Calu3 (cell line): ENCODE measurements at regions not wholly inside any gene's neighbourhood (a gene's known extent, or its start where the extent isn't known, plus 50 kb on each side); places are given as distances from the start of the nearest gene placed in this dataset.

Experiments
- BruUV-seq: library from RNA; stranded (reverse); fragments of 400-500 nt; replicated peaks from 2 replicates; lab custom pipeline; 2021; lab: Mats Ljungman, UMichigan
- CTCF ChIA-PET: fragments of 300-600 bp; sonication (Branson Sonifier 250); formaldehyde crosslinking; loops from one replicate; lab custom pipeline; 2022; ENCODE audit warnings: antibody characterized with exemption; lab: Charles Lee
- DNase-seq: peaks from one replicate; pipeline ENCODE4 v3.0.0; 2022
- H3K27ac Mint-ChIP-seq: one replicate; pipeline ENCODE4 v1.8.0; 2022; ENCODE audit warnings: mixed read lengths; ENCODE audit not compliant: unreplicated experiment
- H3K27me3 Mint-ChIP-seq: one replicate; pipeline ENCODE4 v1.8.0; 2022; ENCODE audit warnings: mixed read lengths; ENCODE audit not compliant: unreplicated experiment
- H3K36me3 Mint-ChIP-seq: one replicate; pipeline ENCODE4 v1.8.0; 2022; ENCODE audit warnings: mild to moderate bottlenecking, moderate library complexity, mixed read lengths; ENCODE audit not compliant: insufficient read depth, unreplicated experiment
- H3K4me1 Mint-ChIP-seq: one replicate; pipeline ENCODE4 v1.8.0; 2022; ENCODE audit warnings: mild to moderate bottlenecking, low read depth, mixed read lengths; ENCODE audit not compliant: unreplicated experiment
- H3K4me3 Mint-ChIP-seq: one replicate; pipeline ENCODE4 v1.8.0; 2022; ENCODE audit warnings: mild to moderate bottlenecking, low read depth, moderate library complexity, mixed read lengths; ENCODE audit not compliant: unreplicated experiment
- H3K9me3 Mint-ChIP-seq: one replicate; pipeline ENCODE4 v1.8.0; 2022; ENCODE audit warnings: low read depth, mixed read lengths; ENCODE audit not compliant: unreplicated experiment
- intact Hi-C: fragments of 100-400 bp; cut with micrococcal nuclease; formaldehyde crosslinking; loops from one replicate; pipeline ENCODE4 v1.10.0; 2022; ENCODE audit not compliant: unreplicated experiment
- TF ChIP-seq, protein P1 (sequence below): fragments of 200-600 bp; IDR thresholded peaks from one replicate; pipeline ENCODE4 v1.8.0; 2022; ENCODE audit warnings: antibody characterized with exemption; ENCODE audit not compliant: unreplicated experiment

DNA sequence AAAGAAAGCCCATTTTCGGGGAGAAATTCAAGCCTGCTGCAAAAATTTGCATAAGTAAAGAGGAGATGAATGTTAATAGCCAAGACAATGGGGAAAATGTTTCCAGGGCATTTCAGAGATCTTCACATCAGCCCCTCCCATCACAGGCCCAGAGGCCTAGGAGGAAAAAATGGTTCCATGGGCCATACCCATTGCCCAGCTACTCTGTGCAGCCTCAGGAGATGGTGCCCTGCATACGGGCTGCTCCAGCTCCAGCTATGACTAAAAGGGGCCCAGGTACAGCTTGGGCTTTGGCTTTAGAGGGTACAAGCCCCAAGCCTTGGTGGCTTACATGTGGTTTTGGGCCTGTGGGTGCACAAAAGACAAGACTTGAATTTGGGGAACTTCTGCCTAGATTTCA lies 168.0 kb upstream of the DIPK2B start:
- no TSS peak for BruUV-seq
- Mint-ChIP-seq H3K27ac (no peak overlapping the region), H3K4me1 (no peaks in the 10 kb centered on the region), H3K36me3 (no peaks in the 10 kb centered on the region), H3K9me3 (peaks cover 8% of the 10 kb centered on the region), H3K27me3 (no peaks in the 10 kb centered on the region), H3K4me3 (no peak overlapping the region)
- no peak for DNase-seq
- CTCF ChIA-PET = no interaction called here
- intact Hi-C loops = no loop called here
- TF ChIP-seq, protein P1, sequence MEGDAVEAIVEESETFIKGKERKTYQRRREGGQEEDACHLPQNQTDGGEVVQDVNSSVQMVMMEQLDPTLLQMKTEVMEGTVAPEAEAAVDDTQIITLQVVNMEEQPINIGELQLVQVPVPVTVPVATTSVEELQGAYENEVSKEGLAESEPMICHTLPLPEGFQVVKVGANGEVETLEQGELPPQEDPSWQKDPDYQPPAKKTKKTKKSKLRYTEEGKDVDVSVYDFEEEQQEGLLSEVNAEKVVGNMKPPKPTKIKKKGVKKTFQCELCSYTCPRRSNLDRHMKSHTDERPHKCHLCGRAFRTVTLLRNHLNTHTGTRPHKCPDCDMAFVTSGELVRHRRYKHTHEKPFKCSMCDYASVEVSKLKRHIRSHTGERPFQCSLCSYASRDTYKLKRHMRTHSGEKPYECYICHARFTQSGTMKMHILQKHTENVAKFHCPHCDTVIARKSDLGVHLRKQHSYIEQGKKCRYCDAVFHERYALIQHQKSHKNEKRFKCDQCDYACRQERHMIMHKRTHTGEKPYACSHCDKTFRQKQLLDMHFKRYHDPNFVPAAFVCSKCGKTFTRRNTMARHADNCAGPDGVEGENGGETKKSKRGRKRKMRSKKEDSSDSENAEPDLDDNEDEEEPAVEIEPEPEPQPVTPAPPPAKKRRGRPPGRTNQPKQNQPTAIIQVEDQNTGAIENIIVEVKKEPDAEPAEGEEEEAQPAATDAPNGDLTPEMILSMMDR = no peak

DNA sequence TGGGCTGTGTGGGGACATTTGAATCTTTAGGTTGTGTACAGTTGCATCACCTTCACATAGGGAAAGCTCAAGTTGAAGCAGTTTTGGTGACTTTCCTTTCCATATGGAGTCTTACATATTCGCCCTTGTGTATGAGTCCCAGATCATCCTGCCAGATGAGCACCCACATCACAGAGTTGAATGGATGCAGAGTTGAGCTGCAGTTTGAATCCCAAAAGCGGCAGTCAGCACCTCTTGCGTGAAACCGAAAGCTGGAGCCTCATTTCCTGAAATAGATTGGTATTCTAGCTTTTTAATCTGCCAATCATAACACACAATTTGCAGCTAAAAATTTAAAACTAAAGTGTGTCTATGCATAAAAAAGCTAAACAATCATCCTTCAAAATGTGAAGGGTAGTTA lies 162.9 kb upstream of the DIPK2B start:
- Mint-ChIP-seq H3K9me3 (peaks cover 6% of the 10 kb centered on the region), H3K4me1 (peaks cover 14% of the 10 kb centered on the region), H3K4me3 (no peak overlapping the region), H3K27ac (no peak overlapping the region), H3K27me3 (no peaks in the 10 kb centered on the region), H3K36me3 (no peaks in the 10 kb centered on the region)
- no peak for DNase-seq
- CTCF ChIA-PET = no interaction called here
- BruUV-seq = no TSS peak
- intact Hi-C loops = no loop called here
- TF ChIP-seq, protein P1 = no peak

DNA sequence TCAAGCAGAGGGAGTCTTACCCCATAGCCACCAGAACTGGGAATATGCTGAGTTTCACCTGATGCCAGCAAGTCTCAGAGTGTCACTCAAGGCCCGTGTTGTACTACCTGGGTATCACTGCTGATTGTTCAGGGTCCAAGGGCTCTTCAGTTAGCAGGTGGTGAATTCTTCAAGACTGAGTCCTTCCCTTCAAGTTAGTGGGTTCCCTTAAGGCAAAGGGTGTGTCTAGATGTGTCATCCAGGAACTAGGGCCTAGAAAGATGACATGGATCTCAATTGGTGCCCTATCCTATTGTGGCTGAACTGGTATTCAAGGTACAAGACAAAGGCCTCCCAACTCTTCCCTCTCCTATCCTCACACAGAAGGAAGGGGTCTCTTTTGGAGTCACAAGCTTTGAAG lies 159.9 kb upstream of the DIPK2B start:
- BruUV-seq = no TSS peak
- no peaks in the 10 kb centered on the region for H3K9me3 Mint-ChIP-seq
- no peaks in the 10 kb centered on the region for H3K36me3 Mint-ChIP-seq
- CTCF ChIA-PET = no interaction called here
- H3K27me3 Mint-ChIP-seq = no peaks in the 10 kb centered on the region
- H3K4me3 Mint-ChIP-seq = no peak overlapping the region
- H3K4me1 Mint-ChIP-seq = peaks cover 24% of the 10 kb centered on the region
- TF ChIP-seq, protein P1 = no peak
- DNase-seq = no peak
- intact Hi-C loops = no loop called here
- H3K27ac Mint-ChIP-seq = no peak overlapping the region

DNA sequence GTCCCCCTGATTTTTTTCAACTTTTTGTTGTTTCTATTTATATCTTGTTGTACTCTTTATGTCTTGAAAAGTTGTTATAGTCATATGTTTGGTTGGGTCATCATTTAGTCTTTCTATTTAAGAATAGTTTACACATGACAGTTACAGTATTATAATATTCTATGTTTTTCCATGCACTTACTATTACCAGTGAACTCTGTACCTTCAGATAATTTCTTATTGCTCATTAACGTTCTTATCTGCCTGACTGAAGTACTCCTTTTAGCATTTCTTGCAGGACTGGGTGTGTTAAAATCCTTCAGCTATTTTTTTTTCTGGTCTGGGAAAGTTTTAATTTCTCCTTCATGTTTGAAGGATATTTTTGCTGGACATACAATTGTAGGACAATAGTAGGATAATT lies 157.7 kb upstream of the DIPK2B start:
- H3K9me3 Mint-ChIP-seq = no peaks in the 10 kb centered on the region

More for the DNA sequence above, 157.7 kb upstream of the DIPK2B start:
- no peak for DNase-seq
- Mint-ChIP-seq H3K27ac (no peak overlapping the region), H3K4me1 (peaks cover 24% of the 10 kb centered on the region), H3K27me3 (no peaks in the 10 kb centered on the region), H3K36me3 (no peaks in the 10 kb centered on the region), H3K4me3 (no peak overlapping the region)
- BruUV-seq = no TSS peak
- CTCF ChIA-PET = no interaction called here
- intact Hi-C loops = no loop called here
- TF ChIP-seq, protein P1 = no peak
